Activated naive CD4-positive, alpha-beta T cell treated with anti-CD3 and anti-CD28 coated beads, Interleukin-2, amount 10 ng/mL, durations not matched to agents 7 days and 5 days (primary cell): ENCODE measurements at regions not wholly inside any gene's neighbourhood (a gene's known extent, or its start where the extent isn't known, plus 50 kb on each side); places are given as distances from the start of the nearest gene placed in this dataset.

Source experiments
- CTCF ChIA-PET: fragments of 350-600 bp; sonication (Branson Sonifier 250); formaldehyde crosslinking; loops from one replicate; lab custom pipeline; 2021; ENCODE audit warnings: antibody characterized with exemption; lab: Charles Lee
- DNase-seq: peaks from one replicate; pipeline ENCODE4 v3.0.0-alpha.2; 2020
- H3K27ac Mint-ChIP-seq: one replicate; pipeline ENCODE4 v1.8.0; 2021; ENCODE audit warnings: mild to moderate bottlenecking, moderate library complexity, mixed read lengths
- H3K27me3 Mint-ChIP-seq: one replicate; pipeline ENCODE4 v1.8.0; 2021; ENCODE audit warnings: mild to moderate bottlenecking, mixed read lengths
- H3K36me3 Mint-ChIP-seq: one replicate; pipeline ENCODE4 v1.8.0; 2021; ENCODE audit warnings: mixed read lengths
- H3K4me1 Mint-ChIP-seq: one replicate; pipeline ENCODE4 v1.8.0; 2021; ENCODE audit warnings: mixed read lengths
- H3K4me3 Mint-ChIP-seq: one replicate; pipeline ENCODE4 v1.8.0; 2021; ENCODE audit warnings: mild to moderate bottlenecking, moderate library complexity, mixed read lengths
- H3K9me3 Mint-ChIP-seq: one replicate; pipeline ENCODE4 v1.8.0; 2021; ENCODE audit warnings: mixed read lengths

DNA sequence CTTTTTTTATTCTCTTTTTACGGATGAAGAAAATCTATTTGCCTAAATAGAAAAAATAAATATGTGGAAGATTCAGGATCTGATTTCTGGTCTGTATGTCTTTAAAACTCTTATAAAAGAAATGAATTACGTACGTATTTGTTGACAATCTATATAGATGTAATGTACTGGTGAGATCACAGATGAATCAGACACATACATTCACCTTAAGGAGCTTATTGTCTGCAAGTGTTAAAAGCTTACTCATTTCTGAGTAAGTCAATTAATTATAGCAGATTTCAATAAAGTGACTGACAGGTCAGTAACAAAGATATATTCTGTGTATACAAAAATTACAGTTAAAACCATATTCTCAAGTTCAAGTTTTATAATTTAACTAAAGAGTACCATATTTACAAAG is 66.6 kb upstream of the NAF1 start:
- Mint-ChIP-seq H3K4me3 (no peak overlapping the region), H3K27ac (no peak overlapping the region), H3K4me1 (no peaks in the 10 kb centered on the region), H3K9me3 (peaks cover 3% of the 10 kb centered on the region), H3K27me3 (no peaks in the 10 kb centered on the region), H3K36me3 (no peaks in the 10 kb centered on the region)
- CTCF ChIA-PET = no interaction called here
- DNase-seq = no peak

- H3K36me3 Mint-ChIP-seq = no peaks in the 10 kb centered on the region
- H3K4me1 Mint-ChIP-seq = no peaks in the 10 kb centered on the region
- CTCF ChIA-PET = no interaction called here
- no peak overlapping the region for H3K27ac Mint-ChIP-seq
- no peak overlapping the region for H3K4me3 Mint-ChIP-seq
- H3K9me3 Mint-ChIP-seq = no peaks in the 10 kb centered on the region
- no peaks in the 10 kb centered on the region for H3K27me3 Mint-ChIP-seq
- no peak for DNase-seq
Measured at GRCh38 chr4:163228648-163229047, 62.0 kb upstream of the NAF1 start.

GRCh38 chr4:163221467-163221866 is 54.8 kb upstream of the NAF1 start:
- Mint-ChIP-seq H3K36me3 (no peaks in the 10 kb centered on the region), H3K27ac (no peak overlapping the region), H3K4me1 (no peaks in the 10 kb centered on the region), H3K9me3 (no peaks in the 10 kb centered on the region), H3K27me3 (no peaks in the 10 kb centered on the region), H3K4me3 (no peak overlapping the region)
- no peak for DNase-seq
- CTCF ChIA-PET = no interaction called here

DNA sequence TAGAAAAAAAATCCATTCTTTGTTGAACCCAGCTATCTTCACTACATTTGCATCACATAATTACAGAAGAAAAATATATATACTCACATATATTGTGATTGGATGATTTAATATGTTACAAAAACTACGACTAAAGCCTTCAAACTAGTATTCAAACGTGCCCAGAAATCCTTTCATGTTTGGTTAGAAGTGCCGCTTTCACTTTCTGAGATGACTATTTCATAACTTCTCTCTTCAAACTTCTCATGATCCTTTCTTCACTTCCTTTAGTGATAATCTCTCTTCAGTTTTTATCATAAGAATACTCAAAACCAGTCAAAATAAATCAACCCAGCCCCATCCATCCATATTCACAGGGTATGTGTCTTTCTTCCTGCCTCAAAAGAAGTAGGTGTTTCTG is 50.8 kb upstream of the NAF1 start:
- H3K27me3 Mint-ChIP-seq = no peaks in the 10 kb centered on the region
- no peaks in the 10 kb centered on the region for H3K4me1 Mint-ChIP-seq
- no peaks in the 10 kb centered on the region for H3K9me3 Mint-ChIP-seq
- no peak overlapping the region for H3K4me3 Mint-ChIP-seq
- H3K36me3 Mint-ChIP-seq = no peaks in the 10 kb centered on the region
- no peak for DNase-seq
- no peak overlapping the region for H3K27ac Mint-ChIP-seq
- CTCF ChIA-PET = no interaction called here
